ENCODE measurements at regions not wholly inside any gene's neighbourhood (a gene's known extent, or its start where the extent isn't known, plus 50 kb on each side); places are given as distances from the start of the nearest gene placed in this dataset.
A peak's percentile ranks its signal among the peaks of the same experiment; 100 is the strongest.

DNA sequence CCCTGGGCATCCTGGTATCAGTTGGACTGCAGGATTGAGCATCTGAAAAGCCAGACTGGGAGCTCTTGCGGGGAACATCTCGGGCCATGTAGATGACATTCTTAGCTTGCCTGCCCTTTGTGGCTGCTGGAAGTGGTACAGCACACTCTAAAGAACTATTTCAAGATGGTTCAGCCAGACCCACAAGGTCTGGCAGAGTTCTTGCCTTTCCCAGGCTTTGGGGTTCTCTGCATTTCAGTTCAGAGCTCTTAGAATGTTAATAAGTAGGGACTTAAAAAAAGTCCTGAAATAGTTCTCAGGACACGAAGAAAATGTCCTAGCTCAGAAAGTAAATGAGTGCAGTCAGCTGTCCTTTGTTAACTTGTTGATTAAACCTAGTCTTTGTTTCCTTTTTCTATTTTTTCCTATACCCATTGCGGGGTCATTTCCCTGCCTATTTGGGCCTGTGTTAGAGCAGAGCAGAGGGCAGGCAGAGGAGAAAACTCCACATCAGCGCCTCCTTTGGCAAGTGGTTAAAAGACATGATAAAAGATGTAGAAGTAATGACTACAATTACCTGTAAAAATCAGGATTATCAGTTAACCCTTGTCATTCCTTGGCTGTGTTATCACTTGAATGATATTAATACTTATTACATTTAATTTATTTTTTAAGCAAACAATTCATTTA, 291.5 kb downstream of the ZSWIM6 start:
- no peak for DNase-seq

DNA sequence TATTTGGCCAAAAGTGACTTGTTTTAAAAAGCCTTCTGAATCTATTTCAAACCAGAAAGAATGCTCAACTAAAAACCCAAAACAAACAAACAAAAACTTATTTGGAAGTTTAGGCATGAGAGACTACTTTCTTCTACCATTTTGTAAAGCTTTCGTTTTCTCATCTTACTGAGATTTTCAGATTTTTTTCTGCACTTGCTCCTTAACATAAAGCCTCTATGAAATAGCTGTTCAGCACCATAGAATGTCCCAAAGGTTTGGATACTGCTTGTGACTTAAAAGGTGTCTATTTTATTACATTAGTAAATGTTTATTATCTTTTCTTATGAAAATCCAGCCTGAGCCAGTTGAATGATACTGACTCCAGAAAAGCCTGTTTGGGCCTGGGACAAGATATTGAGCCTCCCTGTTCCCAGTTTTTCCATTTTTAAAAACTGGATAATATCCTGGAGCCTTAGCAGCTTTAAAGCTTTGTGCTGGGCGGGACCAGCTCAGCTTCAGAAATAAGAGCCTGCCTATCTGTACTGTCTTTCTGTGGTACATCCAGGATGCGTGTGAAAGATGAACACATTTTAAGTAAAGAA, 292.6 kb downstream of the ZSWIM6 start:
- DNase-seq: no peak

DNA sequence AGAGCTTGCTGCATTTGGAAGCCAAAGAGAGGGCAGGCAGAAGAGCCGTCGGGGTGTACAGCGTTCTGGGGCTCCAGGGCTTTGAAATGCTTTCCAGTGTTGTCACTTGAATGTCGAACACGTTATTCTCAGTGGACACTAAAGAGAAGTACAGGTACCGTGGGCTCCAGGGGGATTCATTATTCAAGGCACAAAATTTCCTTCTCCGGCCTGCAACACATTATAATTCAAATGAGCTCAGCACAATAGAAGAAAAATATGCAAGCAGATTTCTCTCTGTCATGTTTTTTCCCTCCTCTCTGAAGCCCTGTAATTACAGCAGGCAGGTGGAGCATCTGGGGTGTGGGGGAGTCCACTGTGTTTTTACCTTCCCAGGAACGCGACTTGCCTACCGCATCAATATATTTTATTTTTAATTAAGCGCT, 293.1 kb downstream of the ZSWIM6 start:
- DNase-seq: no peak

DNA sequence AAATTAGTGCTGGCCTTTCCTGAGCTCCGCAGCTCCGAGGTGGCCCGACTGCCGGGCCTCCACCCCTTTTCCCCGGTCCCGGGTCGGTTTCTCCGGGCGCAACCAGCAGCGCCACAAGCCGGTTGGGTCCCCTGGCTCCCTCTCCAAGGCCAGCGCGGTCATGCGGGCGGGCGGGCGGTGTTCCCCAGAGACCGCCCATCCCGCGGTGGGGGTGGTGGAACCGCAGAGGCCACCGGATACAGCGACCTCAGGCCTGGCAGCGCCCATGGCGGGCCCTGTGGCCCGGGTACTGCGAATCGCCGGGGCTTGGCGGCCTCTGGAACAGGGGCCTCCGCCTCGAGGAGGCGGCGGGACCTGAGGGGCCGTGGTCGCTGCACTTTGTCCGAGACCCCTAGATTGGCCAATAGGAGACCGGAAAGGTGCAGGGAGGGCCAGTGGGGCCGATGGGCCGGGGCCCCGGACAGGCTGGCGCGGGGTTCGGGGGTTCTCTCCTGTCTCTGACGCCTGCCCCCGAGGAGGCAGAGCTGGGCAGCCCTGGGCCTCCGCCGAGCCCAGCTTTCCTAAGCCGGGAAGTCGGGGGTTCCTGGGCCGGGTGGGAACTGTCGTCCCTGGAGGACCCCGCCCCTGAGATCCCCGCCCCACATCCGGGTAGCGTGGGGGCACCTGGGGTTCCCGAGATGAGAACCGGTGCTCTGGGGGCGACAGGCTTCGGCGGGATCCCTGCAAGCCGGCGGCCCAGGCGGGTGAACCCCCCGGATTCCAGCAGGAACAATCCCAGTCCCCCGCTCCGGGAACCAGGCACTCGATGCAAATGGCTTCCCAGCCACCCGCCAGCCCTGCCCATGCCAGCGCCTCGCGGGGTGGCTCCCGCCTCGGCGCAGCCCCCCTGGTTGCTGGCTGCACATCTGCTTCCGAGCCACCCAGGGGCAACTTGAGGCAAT, 293.9 kb downstream of the ZSWIM6 start:
- DNase-seq: peak; percentile 24

DNA sequence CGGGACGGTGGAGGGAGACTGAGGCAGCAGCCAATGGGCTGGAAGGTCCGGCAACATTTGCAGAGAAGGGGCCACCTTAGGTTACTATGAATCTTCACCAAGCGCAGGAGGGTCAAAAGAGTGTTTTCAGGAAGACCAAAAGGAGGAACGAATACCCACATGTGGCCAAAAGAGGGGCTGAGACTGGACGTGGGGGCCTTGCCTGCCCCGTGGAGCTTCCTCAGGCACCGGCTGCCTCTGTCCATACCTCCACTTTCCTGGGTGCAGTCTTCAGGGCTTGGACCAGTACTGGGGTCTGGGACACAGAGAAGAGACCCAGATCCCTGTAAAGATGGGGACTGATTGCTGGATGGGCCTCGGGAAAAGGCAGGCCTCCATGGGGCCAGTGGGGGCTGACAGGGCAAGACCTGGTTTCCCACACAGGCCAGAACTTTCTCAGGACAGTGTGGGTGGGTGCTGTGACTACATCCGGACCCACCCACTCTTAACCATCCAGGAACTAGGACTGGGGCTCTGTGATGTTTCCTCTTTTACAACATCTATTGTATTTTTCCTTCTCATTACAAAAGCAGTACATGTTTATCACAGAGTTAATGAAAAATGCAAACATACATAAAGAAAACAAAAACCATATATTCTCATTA, 294.7 kb downstream of the ZSWIM6 start:
- DNase-seq: no peak

- no peak for DNase-seq
These were observed 295.5 kb downstream of the ZSWIM6 start for GRCh38 chr5:61627531-61627930.

- no peak for DNase-seq
These were observed 298.9 kb downstream of the ZSWIM6 start for GRCh38 chr5:61630908-61631307.

DNA sequence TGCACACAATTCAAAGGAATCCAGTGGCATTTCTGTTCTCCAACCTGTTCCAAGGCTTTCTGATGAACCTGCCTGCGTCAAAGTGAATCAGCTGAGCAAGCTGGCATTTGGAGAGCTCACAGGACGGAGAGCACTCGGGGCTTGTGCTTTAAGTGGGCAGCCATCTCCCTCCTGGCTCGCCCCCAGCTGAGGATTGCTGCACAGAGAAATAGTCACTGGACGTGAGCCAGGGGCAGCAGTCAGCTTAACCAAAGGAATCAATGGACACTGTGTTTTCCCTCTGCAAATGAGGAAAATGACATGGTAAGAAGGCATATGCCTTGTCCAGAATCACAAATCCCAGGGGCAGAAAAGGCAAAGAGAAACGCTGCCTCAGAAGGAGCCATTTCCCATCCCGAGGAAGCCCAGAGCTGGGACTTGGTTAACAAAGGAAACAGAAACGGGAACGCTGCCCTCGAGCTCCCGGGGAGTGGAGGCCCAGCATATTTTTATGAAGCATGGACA, 299.4 kb downstream of the ZSWIM6 start:
- DNase-seq: no peak

GRCh38 chr5:61632064-61632463, 300.0 kb downstream of the ZSWIM6 start:
- DNase-seq: no peak

DNA sequence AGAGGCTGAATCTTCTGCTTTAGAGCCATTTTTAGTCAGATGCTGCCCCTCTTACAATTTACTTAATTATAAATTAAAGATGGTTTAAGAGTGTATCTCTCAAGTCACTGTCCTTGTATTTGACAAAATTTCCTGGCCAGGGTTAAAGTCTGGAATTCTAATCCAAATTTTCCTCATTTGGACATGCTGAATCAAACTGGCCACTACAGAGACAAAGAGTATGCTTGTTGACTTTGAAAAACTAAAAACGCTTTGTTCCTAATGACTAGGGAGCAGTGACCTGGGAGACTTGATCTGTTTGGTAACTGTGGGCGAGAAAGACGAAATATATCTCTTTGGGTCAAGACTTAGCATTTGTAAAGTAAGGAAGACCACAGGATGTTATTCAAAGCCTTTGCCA, 303.2 kb downstream of the ZSWIM6 start:
- no peak for DNase-seq

- no peak for DNase-seq
These were observed 305.5 kb downstream of the ZSWIM6 start for GRCh38 chr5:61637566-61637965.

DNA sequence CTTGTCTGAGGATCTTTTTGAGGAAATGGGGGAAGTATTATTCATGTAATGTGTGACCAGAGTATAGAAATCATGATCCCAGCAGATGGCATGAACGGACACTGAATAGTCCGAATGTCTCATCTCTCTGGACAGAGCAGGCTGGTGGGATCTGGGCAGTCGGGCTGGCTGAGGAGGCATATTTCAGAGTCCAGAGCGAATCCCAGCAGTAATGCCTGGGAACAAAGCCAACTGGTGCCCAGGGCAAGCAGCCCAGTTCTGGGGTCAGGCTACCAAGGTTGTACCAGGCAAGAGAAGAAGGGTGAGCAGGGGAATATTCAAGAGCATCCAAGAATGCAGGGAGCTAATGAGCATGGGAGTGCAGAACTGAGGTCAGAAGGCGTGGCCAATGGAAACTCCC, 306.4 kb downstream of the ZSWIM6 start:
- no peak for DNase-seq

GRCh38 chr5:61640179-61641021, 308.3 kb downstream of the ZSWIM6 start:
- DNase-seq: no peak

DNA sequence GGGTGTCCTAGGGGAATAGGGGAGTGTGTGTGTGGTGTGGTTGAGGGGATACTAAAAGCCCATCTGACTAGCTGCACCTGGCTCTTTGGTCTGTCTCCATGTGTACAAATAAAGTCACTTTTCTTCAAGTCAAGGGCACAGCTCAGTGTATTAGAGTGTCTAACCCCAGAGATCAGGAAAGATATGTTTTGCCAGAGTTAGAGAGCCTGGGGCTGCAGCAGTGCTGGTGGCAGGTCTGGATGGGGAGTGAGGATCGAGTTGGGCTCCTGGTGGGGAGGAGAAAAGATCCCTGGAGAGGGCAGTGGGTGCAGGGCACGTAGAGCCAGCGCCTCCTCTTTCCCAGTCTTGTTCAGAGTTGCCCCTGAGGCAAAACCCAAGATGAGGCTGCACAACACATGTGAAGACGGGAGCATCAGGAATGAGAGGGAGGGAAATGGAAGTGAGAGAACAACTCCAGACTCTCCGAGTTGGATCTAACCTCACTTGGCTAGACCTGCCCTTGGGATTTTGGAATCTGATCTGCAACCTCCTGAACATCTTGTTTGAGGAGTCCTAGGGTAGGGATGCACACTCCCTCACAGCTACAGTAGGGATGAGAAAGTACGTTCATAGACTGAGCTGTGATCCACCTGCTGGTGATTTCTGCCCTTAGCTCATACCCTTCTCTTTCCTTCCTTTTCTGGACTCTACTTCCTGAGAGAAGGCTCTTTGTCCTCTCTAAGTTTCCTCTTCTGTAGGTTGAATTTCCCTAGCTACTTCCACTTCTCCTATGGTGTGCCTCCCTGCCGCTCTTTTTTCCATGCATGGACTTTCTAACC, 309.9 kb downstream of the ZSWIM6 start:
- DNase-seq: no peak

DNA sequence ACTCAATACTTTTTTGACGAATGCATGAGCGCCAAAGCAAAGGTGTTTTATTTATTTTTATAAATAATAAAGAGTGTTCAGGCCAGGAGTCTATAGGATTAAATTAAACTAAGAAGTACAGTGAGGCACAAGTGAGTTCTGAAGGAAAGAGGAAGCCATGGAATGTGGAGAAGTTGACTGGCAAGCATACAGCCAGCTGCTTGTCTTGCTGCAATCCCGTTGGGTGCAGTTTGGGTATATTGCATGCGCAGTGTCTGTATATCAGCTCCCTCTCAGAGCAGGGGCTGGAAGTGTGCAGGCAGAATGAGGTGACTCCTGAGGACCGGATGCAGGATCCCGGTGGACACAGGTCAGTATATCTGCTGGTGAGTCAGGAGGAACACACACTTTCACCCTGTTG, 315.6 kb downstream of the ZSWIM6 start:
- no peak for DNase-seq

- DNase-seq: no peak
These were observed 317.2 kb downstream of the ZSWIM6 start for GRCh38 chr5:61649231-61649630.

GRCh38 chr5:61649971-61650370, 317.9 kb downstream of the ZSWIM6 start:
- no peak for DNase-seq

GRCh38 chr5:61650661-61651060, 318.6 kb downstream of the ZSWIM6 start:
- DNase-seq: no peak

GRCh38 chr5:61651195-61651594, 319.1 kb downstream of the ZSWIM6 start:
- DNase-seq: no peak

GRCh38 chr5:61652916-61653315, 320.9 kb downstream of the ZSWIM6 start:
- DNase-seq: no peak

All from activated T-cell treated with anti-CD3 and anti-CD28 coated beads, Interleukin-2, amount 50 U/mL, for 1 hour (primary cell).